ENCODE measurements at regions not wholly inside any gene's neighbourhood (a gene's known extent, or its start where the extent isn't known, plus 50 kb on each side); places are given as distances from the start of the nearest gene placed in this dataset.

DNA sequence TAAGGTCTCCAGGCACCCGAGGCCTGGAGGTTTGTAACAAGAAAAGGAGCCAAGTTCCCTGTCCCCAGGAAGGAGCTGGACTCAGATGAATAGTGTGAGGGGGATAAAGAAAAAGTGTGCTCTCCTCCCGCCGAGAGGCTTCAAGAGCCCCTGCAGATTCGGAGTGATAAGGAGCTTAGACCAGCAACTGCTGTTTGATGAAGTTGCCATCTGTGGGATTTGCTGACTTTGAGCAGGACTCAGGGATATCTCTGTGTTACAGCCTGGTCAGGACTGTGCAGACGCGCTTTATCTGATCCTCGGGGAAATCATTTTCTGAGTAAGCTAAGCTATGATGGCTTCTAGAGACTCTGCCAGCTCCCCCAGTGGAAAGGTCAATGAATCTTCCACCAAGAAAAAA, 1017.0 kb downstream of the TBC1D22A start:
- peaks cover 3% of the 10 kb centered on the region; the same call in 1 of the 2 replicates for H3K27me3 Mint-ChIP-seq (ENCODE audit: insufficient read depth)
- no peaks in the 10 kb centered on the region for H3K4me1 Mint-ChIP-seq (ENCODE audit: low read depth)
- H3K4me3 Mint-ChIP-seq, result no peak overlapping the region
- H3K36me3 Mint-ChIP-seq (ENCODE audit: low read depth), result peaks cover 17% of the 10 kb centered on the region
- no peak for DNase-seq
- no peak for TF ChIP-seq CTCF (IDR thresholded peaks at IDR 0.05)
- no peak overlapping the region for H3K27ac Mint-ChIP-seq
- peaks cover 86% of the 10 kb centered on the region for H3K9me3 Mint-ChIP-seq

DNA sequence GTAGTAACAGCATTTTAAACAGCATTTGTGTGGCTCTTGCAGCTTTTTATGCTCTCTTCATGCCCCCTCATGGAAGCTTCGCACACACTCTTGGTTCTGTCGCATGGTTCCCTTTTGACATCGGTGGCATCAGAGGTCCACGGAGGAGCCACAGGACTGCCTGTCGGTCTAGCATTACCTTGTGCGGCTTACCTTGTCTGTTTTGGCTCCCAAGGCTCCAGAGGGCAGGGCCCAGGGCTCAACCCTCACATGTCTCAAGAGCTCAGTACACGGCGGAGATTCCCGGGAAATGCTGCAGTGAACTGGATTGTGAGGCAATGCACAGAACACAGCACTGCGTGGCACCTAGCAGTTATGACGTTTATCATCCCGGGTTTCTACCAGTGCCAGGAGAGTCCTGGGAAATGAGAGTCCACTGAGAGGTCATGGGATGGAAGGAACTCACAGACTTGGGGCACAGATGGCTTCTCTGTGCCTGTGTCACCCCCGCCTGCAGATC, 1015.8 kb downstream of the TBC1D22A start:
- peaks cover 84% of the 10 kb centered on the region for H3K9me3 Mint-ChIP-seq

GRCh38 chr22:47777426-47777825, 1015.0 kb downstream of the TBC1D22A start:
- no peak for DNase-seq
- H3K4me3 Mint-ChIP-seq, result no peak overlapping the region
- TF ChIP-seq CTCF (IDR thresholded peaks at IDR 0.05), result no peak
- H3K4me1 Mint-ChIP-seq (ENCODE audit: low read depth), result no peaks in the 10 kb centered on the region
- H3K36me3 Mint-ChIP-seq (ENCODE audit: low read depth), result peaks cover 15% of the 10 kb centered on the region
- no peak overlapping the region for H3K27ac Mint-ChIP-seq
- H3K9me3 Mint-ChIP-seq, result peaks cover 82% of the 10 kb centered on the region
- peaks cover 6% of the 10 kb centered on the region; the same call in 1 of the 2 replicates for H3K27me3 Mint-ChIP-seq (ENCODE audit: insufficient read depth)

More for the DNA sequence above, 1015.8 kb downstream of the TBC1D22A start:
- H3K4me3 Mint-ChIP-seq, result no peak overlapping the region
- TF ChIP-seq CTCF (IDR thresholded peaks at IDR 0.05), result no peak
- DNase-seq, result no peak
- H3K4me1 Mint-ChIP-seq (ENCODE audit: low read depth), result no peaks in the 10 kb centered on the region
- peaks cover 17% of the 10 kb centered on the region for H3K36me3 Mint-ChIP-seq (ENCODE audit: low read depth)
- no peak overlapping the region for H3K27ac Mint-ChIP-seq
- peaks cover 6% of the 10 kb centered on the region; the same call in 1 of the 2 replicates for H3K27me3 Mint-ChIP-seq (ENCODE audit: insufficient read depth)

GRCh38 chr22:47776329-47776728, 1013.9 kb downstream of the TBC1D22A start:
- TF ChIP-seq CTCF (IDR thresholded peaks at IDR 0.05), result no peak
- Mint-ChIP-seq H3K4me1 (ENCODE audit: low read depth) (no peaks in the 10 kb centered on the region), H3K4me3 (no peak overlapping the region), H3K36me3 (ENCODE audit: low read depth) (peaks cover 4% of the 10 kb centered on the region), H3K27me3 (ENCODE audit: insufficient read depth) (peaks cover 6% of the 10 kb centered on the region; the same call in 1 of the 2 replicates), H3K9me3 (peaks cover 78% of the 10 kb centered on the region), H3K27ac (no peak overlapping the region)
- no peak for DNase-seq

GRCh38 chr22:47775686-47776085, 1013.2 kb downstream of the TBC1D22A start:
- Mint-ChIP-seq H3K27ac (no peak overlapping the region), H3K36me3 (ENCODE audit: low read depth) (no peaks in the 10 kb centered on the region; the same call in none of the 2 replicates), H3K4me1 (ENCODE audit: low read depth) (no peaks in the 10 kb centered on the region), H3K4me3 (no peak overlapping the region), H3K27me3 (ENCODE audit: insufficient read depth) (peaks cover 6% of the 10 kb centered on the region; the same call in 1 of the 2 replicates), H3K9me3 (peaks cover 78% of the 10 kb centered on the region)
- DNase-seq, result no peak
- TF ChIP-seq CTCF (IDR thresholded peaks at IDR 0.05), result no peak
